Astrocyte of the cerebellum (primary cell): ENCODE measurements at regions not wholly inside any gene's neighbourhood (a gene's known extent, or its start where the extent isn't known, plus 50 kb on each side); places are given as distances from the start of the nearest gene placed in this dataset.

Source experiments
- DNase-seq: peaks from one replicate; pipeline ENCODE4 v3.0.0-alpha.2; 2011; ENCODE audit warnings: low read depth
- H3K4me3 ChIP-seq: 2 replicates; pipeline ENCODE4 v1.5.1; 2011; ENCODE audit warnings: mild to moderate bottlenecking, low read depth, low read length, moderate library complexity
- CTCF ChIP-seq: IDR thresholded peaks from 2 replicates; pipeline ENCODE4 v1.5.1; 2012; ENCODE audit warnings: low read length, low read depth, moderate library complexity, mild to moderate bottlenecking; ENCODE audit errors: missing control alignments
- in situ Hi-C: cut with HindIII; loops from 2 replicates; pipeline ENCODE4 v1.10.0; 2017; ENCODE audit warnings: low sequenced_read_pairs

- TF ChIP-seq CTCF: no peak
- no peak for DNase-seq
- in situ Hi-C loops: no loop called here
- no peak overlapping the region for H3K4me3 ChIP-seq
Observed at GRCh38 chr1:58928514-58928913, 144.7 kb upstream of the JUN start.

GRCh38 chr1:58929671-58930325 is 146.0 kb upstream of the JUN start:
- DNase-seq: no peak
- no peak for TF ChIP-seq CTCF
- in situ Hi-C loops: no loop called here
- no peak overlapping the region for H3K4me3 ChIP-seq

GRCh38 chr1:58931024-58931423 is 147.2 kb upstream of the JUN start:
- H3K4me3 ChIP-seq: no peak overlapping the region
- TF ChIP-seq CTCF: no peak
- DNase-seq: no peak
- in situ Hi-C loops: no loop called here

DNA sequence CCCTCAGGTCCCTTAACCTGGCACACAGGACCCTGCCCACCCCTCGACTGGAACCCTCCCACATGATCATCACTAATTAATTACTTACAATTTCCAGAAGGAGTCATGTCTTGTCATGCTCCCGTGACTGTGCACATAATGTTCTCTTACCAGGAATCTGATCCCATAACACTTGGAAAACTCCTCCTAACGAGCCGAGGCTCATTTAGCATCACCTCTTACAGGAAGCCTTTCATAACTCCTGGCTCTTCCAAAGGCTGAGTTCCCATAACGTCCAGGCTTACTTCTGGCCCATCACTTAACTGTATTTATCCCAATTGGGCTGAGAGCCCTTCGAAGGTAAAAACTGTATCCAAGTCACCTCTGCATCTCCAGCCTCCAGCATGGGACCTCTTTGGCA is 147.9 kb upstream of the JUN start:
- in situ Hi-C loops: no loop called here
- no peak for TF ChIP-seq CTCF
- H3K4me3 ChIP-seq: no peak overlapping the region
- DNase-seq: no peak

- no peak for TF ChIP-seq CTCF
- in situ Hi-C loops: no loop called here
- no peak overlapping the region for H3K4me3 ChIP-seq
- no peak for DNase-seq
Observed at GRCh38 chr1:58932859-58933598, 149.2 kb upstream of the JUN start.

- no peak for DNase-seq
- no peak for TF ChIP-seq CTCF
- no peak overlapping the region for H3K4me3 ChIP-seq
- in situ Hi-C loops: no loop called here
Observed at GRCh38 chr1:58933599-58933926, 149.7 kb upstream of the JUN start.
